ENCODE measurements at regions not wholly inside any gene's neighbourhood (a gene's known extent, or its start where the extent isn't known, plus 50 kb on each side); places are given as distances from the start of the nearest gene placed in this dataset.

DNA sequence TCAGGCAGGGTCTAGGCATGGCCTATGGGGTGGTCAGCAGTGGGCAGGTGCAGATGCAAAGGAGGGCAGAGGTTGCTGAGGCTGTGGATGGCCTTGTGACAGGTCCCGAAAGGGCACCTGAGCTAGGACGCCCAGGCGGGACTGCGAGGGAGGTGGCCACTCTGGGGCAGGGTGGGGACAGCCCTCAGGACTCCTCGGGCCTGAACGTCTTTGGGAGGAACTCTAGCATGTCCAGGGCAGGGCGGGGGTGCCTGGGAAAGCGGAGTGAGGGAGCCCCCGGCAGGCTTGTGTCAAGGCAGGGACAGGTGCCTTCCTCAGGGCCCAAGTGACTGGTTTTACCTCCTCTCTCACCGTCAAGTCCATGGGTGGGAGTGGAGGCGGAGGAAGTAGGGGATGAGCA, 125.4 kb upstream of the WNT4 start:
- no peak for DNase-seq

GRCh38 chr1:22271847-22272801, 129.2 kb upstream of the WNT4 start:
- no peak for DNase-seq

DNA sequence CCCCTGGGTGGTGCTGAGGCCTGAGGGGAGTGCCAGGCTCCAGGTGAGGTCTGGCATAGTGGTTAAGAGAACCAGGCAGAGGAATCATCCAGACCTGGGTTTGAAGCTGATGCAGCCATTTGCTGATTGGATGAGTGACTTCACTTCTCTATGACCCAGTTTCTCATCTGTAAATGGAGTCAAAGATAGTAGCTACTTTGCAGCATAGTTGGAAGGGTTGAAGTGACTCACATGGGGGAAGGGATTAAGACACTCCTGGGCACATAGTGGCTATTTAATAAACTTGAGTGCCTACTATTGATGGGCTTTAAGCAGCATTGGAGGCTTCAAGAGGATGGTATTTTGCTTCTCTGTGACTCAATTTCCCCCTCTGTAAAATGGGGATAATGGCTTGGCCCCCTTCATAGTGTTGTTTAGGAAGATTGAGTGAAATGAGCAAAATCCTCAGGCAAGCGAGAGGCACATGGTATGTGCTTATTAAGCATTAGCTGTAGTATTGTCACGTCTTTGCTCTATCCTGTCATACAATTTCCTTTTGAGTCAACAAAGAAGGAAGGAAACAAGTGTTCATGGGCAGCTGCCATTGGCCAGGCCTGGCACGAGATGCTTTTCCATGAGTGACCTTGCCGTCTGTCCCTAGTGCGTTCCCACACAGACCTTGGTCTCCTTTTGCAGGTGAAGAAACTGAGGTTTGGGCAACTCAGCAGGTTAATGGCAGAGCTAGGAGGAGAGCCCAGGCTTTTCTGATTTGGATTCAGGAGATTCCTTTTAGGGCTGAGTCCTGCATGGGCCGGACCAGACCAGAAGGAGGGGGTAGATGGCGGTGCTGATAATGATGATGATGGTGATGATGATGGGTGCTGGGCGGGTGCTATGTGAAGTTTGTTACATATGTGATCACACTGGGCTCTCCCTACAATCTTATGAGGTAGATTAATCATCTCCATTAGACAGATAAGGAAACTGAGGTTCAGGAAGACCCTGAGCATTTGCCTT, 131.1 kb upstream of the WNT4 start:
- no peak for DNase-seq

DNA sequence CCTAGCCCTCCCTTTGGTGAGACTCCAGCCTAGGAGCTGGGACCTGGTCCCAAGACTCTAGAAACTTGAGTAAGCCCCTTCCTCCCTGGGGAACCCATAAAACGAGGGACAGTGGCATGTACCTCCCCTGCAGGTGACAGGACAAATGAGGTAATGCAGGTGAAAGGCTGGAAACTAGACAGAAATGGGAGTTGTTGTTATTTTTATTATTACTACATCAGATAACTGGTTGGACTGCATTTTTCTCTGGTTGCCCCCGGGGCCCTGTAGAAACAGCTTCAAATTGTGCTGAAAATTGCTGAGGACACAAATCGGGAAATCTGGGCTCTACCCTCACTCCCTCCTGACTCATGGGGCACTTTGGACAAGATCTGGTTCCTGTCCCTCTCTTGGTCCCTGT, 132.3 kb upstream of the WNT4 start:
- no peak for DNase-seq

- peak; percentile 86 for DNase-seq
Observed at GRCh38 chr1:22275626-22276395, 132.9 kb upstream of the WNT4 start.

DNA sequence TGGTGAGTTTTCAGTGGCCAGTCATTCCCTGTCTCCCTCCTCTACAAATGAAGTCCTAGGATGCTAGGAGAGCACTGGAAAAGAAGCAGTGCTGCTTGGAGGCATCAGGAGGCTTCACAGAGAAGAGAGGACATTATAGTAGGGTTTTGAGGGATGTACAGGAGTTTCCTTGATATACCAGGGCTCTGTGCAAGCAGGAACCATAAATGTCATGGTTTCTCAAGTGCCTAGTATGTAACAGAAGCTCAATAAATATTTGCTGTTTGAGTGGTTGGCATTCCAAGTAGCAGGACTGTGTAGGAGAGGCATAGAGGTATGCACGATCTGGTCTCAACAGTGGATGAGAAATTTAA, 133.5 kb upstream of the WNT4 start:
- DNase-seq = no peak

DNA sequence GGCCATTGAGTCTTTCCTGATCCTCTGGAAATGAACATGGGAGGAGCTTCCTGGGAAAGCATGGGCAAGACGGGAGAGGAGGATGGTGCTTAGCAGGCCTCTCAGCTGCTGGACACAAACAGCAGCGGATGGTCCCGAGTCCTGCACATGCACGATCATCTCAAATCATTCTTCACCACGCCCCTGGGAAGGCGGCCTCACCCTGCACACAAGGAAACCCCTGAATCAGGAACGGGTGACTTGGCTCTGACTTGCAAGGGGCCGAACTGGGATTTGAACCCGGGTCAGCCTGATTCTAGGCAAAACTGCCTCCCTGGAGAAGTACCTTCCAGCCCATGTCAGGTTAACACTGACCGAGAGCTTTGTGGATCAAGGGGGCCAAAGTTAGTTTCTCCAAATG, 134.8 kb upstream of the WNT4 start:
- no peak for DNase-seq

- no peak for DNase-seq
Observed at GRCh38 chr1:22279735-22280134, 136.8 kb upstream of the WNT4 start.

DNA sequence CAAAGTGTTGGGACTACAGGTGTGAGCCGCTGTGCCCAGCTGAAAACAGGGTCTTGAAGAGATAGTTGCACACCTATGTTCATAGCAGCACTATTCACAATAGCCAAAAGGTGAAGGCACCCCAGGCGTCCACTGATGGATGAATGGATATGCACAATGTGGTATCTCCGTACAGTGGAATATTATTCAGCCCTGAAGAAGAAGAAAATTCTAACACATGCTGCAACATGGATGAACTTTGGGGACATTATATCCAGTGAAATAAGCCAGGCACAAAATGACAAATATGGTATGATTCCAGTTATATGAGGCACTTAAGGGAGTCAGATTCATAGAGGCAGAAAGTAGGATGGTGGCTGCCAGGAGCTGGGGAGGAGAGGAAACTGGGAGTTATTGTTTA, 137.6 kb upstream of the WNT4 start:
- no peak for DNase-seq

DNA sequence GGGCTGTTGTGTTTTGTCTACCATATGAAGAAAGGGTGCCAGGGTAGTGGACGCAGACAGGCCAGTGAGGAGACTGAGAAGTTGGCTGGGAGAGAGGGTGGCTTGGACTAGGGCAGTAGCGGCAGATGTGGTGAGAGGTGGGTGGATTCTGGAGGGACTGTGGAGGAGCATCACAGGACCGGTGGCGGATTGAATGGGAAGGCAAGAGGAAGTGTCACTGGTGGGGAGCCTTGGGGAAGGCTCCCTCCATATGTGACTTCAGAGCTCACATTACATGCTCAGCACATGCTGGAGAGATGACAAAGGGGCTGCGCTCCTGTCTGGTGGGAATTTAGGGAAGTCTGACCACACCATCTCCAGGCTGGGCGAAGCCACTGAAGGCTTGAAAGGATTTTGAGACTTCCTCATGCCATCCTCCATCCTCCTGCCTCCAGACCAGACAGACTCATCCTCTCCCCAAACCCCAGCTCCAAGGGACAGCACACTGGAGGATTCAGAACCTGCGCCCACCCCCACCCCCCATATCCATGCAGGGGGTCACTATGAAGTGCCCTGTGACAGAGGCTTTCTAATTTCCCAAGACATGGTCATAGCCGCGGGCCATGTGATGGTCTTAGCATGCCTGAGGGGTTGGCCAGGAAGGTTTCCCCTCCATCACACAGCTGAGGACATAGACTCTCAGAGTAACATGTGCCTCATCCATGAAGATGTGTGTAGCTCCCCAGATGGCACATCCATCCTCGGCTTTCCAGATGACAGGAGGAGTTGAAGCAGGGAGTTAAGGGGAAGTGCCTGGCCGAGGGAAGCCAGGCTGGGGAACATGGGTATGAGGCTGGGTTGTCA, 138.8 kb upstream of the WNT4 start:
- no peak for DNase-seq

GRCh38 chr1:22282364-22282995, 139.6 kb upstream of the WNT4 start:
- DNase-seq = no peak

DNA sequence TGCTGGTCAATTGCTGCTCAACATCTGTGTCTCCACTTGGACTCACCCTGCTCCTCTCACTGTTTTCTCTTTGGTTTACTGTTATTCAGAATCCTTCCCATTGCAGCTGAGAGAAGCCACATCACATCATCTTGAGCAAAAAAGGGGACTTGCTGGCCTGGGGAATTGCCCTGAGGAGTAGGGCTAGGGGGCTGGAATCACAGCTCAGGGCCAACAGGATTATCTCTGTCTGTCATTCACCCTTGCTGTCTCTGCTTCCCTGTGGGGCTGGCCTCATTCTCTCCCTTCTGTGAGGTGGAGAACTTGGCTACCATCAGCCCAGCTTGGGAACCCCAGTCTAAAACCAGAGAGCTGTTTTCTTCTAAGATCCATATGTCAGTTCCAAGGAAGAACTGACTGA, 140.7 kb upstream of the WNT4 start:
- no peak for DNase-seq

GRCh38 chr1:22284236-22284635, 141.3 kb upstream of the WNT4 start:
- DNase-seq = no peak

- DNase-seq = no peak
Observed at GRCh38 chr1:22284906-22285548, 142.1 kb upstream of the WNT4 start.

DNA sequence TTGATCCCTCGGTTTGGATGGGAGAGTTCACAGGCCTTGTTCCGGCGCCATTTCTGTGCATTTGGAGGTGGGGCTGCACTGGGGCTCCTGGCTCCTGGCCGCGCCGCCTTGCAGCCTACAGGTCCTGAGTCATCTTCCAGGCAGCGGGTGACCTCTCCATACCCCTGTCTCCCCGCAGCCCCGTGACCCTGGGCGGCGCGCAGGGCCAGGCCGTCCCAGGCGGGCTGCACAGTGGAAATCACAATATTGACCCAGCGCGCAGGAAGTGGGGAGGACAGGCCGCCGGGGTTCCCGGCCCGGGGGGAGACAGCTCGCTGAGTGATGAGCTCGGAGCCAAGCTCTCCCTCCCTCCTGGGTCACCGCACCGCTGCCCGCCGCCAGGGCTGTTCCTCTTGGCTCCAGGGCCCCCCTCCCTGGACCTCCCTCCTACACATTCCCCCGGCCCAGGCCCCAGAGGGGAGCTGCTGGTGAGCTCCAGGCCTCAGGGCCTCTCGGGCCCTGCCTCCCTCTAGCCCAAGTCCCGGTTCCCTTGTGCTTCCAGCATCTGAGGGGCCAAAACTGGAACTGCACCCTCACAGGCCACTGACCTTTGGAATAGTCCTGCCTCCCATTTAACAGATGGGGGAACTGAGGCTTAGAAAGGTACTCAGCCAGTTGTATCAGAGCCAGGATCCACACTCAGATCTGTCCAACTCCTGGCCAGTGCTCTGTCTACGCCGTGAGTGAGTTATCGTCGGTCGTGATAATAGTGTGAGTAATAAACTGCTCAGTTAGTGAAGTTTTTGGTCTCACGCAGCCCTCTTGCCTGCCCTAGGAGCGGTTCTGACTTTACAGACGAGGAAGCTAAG, 142.9 kb upstream of the WNT4 start:
- DNase-seq = no peak

DNA sequence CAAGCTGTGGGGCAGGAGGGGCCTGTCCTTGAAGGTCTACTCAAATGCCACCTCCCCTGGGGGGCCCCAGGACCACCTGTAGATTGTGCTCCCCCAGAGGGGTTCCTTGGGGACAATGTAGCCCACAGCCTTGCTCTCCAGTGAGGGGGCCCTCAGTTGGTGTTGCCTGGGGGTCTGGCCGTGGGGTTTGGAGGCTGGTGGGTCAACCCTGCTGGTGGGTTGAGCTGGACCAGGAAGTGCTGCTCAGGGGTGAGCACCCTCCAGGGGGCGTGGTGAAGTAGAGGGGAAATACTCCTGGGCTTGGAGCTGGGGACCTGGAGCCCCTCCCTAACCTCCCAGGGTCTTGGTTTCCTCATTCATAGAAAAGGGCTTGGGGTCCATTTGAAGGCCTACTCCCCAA, 143.6 kb upstream of the WNT4 start:
- no peak for DNase-seq

GRCh38 chr1:22287273-22287672, 144.4 kb upstream of the WNT4 start:
- DNase-seq = no peak

DNA sequence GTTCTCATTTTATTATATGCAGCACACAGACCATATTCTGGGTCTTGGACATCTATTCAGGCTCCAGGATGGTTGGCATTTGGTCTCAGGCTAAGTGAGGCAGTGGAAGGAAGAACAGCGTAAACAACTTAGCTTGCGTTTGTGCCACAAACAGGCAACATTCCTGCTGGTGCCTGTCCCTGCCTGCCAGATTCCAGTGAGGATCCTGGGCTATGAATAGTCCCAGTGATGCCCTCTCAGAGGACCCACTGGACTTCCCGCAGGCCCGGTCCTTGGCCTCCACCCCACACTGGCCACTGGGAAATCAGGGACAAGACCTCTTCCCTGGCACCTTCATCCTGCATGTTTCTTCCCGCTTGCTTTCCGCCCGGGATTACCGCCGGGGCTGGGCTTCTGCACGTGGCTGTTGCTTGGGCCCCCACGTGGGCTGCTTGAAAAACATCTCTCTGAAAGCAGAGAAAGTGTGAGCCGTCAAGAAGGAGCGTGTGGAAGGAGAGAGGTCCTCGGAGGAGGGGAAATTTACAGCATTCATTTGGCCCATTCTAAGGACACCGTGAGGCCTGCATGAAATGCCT, 145.1 kb upstream of the WNT4 start:
- DNase-seq = no peak

DNA sequence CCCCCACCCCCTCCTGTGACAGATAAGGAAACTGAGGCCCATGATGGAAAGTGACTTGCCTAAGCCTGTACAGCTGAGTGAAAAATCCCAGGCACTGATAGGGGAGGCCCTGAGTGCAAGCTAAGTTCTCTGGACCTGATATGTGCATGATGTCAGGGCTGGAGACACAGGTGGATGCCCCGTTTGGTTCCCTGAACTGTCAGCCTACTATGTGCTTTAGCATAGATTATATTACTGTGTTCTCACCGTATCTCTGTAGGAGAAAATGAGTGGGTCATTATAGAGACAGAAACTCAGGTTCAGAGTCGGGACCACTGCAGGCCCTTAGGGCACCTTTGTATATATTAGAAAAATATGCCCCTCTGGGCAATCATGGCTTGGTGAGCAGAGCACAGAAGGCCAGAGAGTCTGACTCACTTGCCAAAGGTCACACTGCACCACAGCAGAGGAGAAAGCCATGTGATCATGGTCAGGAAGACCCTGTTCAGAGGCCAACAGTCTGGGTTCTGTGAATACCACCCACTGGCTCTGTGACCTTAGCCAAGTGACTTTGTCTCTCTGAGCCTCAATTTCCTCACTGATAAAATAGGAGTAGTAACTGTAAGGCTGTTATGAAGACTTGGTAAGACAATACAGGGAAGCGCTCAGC, 145.8 kb upstream of the WNT4 start:
- no peak for DNase-seq

Measured in NCI-H82 (cell line).